ENCODE measurements at regions not wholly inside any gene's neighbourhood (a gene's known extent, or its start where the extent isn't known, plus 50 kb on each side); places are given as distances from the start of the nearest gene placed in this dataset.

DNA sequence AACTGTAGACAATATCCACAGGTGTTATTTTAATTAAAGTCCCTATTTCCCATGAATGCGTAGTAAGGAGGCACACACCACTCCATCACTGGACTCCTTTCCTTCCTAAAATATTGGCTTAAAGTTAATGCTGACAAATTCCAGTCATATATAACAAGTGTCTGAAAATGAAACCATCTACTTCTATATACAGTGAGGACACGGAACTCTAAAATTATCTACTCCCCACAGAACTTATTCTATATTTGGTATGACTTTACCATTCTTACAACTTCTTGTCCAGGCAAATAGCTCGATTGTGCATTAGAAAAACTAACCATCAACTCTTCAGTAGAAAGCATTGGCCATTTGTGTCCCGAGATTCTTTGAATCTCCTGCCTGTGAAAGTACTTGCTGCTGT is 1560.2 kb downstream of the EFNB2 start:
- no peak overlapping the region for H3K4me3 ChIP-seq
- no peaks in the 10 kb centered on the region for H3K4me1 ChIP-seq (ENCODE audit: low read depth)
- H3K36me3 ChIP-seq, result no peaks in the 10 kb centered on the region
- DNase-seq (ENCODE audit: low read depth in 1 of 2, low spot score in 1 of 2), result no peak
- no peak overlapping the region for H3K27ac ChIP-seq
- no peaks in the 10 kb centered on the region for H3K9me3 ChIP-seq (ENCODE audit: low read depth)
- TF ChIP-seq, protein P1, sequence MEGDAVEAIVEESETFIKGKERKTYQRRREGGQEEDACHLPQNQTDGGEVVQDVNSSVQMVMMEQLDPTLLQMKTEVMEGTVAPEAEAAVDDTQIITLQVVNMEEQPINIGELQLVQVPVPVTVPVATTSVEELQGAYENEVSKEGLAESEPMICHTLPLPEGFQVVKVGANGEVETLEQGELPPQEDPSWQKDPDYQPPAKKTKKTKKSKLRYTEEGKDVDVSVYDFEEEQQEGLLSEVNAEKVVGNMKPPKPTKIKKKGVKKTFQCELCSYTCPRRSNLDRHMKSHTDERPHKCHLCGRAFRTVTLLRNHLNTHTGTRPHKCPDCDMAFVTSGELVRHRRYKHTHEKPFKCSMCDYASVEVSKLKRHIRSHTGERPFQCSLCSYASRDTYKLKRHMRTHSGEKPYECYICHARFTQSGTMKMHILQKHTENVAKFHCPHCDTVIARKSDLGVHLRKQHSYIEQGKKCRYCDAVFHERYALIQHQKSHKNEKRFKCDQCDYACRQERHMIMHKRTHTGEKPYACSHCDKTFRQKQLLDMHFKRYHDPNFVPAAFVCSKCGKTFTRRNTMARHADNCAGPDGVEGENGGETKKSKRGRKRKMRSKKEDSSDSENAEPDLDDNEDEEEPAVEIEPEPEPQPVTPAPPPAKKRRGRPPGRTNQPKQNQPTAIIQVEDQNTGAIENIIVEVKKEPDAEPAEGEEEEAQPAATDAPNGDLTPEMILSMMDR (IDR thresholded peaks at IDR 0.05; ENCODE audit: low read depth, low read length), result no peak
- H3K27me3 ChIP-seq, result no peaks in the 10 kb centered on the region

DNA sequence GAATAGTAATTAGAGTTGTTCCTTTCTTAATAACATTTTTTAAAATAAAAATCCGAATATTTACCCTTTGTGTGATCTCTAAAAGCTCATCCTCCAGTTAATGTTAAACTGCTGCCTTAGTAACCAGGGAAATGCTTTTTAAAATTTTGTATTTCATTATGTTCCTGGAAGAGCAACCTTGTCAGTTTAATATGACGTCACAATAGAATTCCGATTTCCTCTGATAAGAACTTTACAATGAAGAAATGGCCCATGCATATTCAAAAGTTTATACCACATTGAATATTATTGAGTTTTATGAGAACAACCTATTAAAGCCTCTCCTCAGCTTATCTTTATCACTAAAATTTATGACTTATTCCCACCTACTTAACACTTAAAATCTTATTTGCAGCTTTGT is 1566.6 kb downstream of the EFNB2 start:
- Histone ChIP-seq H3K27me3 (no peaks in the 10 kb centered on the region), H3K4me3 (no peak overlapping the region), H3K4me1 (ENCODE audit: low read depth) (no peaks in the 10 kb centered on the region), H3K36me3 (no peaks in the 10 kb centered on the region), H3K9me3 (ENCODE audit: low read depth) (no peaks in the 10 kb centered on the region), H3K27ac (no peak overlapping the region)
- TF ChIP-seq, protein P1 (IDR thresholded peaks at IDR 0.05; ENCODE audit: low read depth, low read length), result no peak
- DNase-seq (ENCODE audit: low read depth in 1 of 2, low spot score in 1 of 2), result no peak

DNA sequence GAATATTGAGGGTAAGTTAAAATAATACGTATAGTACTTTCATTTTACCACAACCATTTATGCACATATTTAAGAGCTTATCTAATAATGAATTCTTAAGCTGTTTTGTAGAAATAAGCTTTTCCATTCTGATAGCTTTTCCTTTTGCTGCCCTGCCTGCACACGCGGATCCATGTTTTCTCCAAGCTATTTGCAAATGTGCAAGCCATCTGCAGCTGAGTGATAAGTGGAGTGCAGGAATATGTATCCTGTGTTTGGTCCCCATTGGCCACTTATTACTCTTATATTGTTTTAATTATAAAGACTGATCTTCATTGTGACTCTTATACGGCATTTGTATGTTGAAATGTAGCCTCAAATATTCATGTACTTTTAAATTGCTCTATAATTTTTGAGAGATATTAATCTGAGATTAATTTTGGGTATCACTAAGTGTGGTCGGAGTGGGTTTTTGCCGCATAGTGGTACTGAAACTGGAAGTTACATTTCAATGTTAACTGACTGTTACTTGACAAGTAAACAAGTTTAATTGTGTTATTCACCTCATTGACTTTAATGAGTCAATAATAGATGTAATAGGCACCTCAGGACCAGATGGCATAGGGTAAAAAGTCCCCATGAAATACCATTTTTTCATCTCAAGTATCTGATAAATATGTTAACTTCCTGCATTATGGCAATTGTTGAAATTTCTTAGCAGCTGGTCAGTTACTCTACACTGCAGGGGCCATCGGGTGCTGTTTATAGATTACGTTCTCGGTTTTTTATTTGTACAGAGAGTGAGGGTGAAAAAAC is 1567.4 kb downstream of the EFNB2 start:
- TF ChIP-seq, protein P1 (IDR thresholded peaks at IDR 0.05; ENCODE audit: low read depth, low read length), result no peak
- Histone ChIP-seq H3K27ac (no peak overlapping the region), H3K4me1 (ENCODE audit: low read depth) (no peaks in the 10 kb centered on the region), H3K36me3 (no peaks in the 10 kb centered on the region), H3K4me3 (no peak overlapping the region), H3K9me3 (ENCODE audit: low read depth) (no peaks in the 10 kb centered on the region), H3K27me3 (no peaks in the 10 kb centered on the region)
- DNase-seq (ENCODE audit: low read depth in 1 of 2, low spot score in 1 of 2), result no peak

DNA sequence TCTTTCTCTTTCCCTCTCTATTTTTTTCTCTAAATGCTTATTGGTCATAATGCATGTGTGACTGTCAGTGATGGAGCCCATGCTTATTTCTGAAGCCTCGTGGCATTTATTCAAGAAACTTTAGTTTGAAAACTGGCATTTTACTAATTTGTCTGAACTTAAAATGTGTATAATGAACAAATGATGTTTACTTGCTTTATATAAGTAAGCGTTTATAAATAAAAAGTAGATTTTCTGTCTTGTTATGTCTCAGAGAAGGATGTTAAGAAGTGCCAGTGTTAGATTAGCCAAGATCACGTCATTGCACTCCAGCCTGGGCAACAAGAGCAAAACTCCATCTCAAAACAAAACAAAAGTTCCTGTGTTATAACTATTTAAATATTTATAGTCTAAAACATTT is 1568.1 kb downstream of the EFNB2 start:
- no peaks in the 10 kb centered on the region for H3K27me3 ChIP-seq
- H3K4me1 ChIP-seq (ENCODE audit: low read depth), result no peaks in the 10 kb centered on the region
- H3K27ac ChIP-seq, result no peak overlapping the region
- no peak overlapping the region for H3K4me3 ChIP-seq
- no peaks in the 10 kb centered on the region for H3K36me3 ChIP-seq
- TF ChIP-seq, protein P1 (IDR thresholded peaks at IDR 0.05; ENCODE audit: low read depth, low read length), result no peak
- no peaks in the 10 kb centered on the region for H3K9me3 ChIP-seq (ENCODE audit: low read depth)
- no peak for DNase-seq (ENCODE audit: low read depth in 1 of 2, low spot score in 1 of 2)

DNA sequence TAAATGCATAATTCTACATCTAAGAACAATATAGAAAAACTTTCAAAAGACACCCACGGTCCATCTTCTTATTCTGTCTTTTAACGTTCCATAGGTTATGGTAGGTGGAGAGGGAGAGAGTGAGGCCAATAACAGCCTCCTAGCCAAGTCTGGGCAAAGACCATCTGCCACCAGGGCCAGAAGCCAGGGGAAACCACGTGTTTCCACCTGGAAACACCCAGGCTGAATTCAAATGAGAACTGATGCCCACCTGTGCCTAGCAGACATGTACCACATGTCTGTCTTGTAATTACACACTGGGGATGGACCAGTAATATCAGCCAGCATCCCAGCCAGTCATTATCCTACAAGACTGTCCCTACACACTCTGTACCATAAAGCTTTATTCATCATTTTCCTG is 1573.1 kb downstream of the EFNB2 start:
- Histone ChIP-seq H3K4me3 (no peak overlapping the region), H3K4me1 (ENCODE audit: low read depth) (no peaks in the 10 kb centered on the region), H3K27me3 (no peaks in the 10 kb centered on the region), H3K27ac (no peak overlapping the region), H3K36me3 (no peaks in the 10 kb centered on the region), H3K9me3 (ENCODE audit: low read depth) (no peaks in the 10 kb centered on the region)
- DNase-seq (ENCODE audit: low read depth in 1 of 2, low spot score in 1 of 2), result no peak
- TF ChIP-seq, protein P1 (IDR thresholded peaks at IDR 0.05; ENCODE audit: low read depth, low read length), result no peak

All from cardiac muscle cell (in vitro differentiated cells and primary cell).